IMR-90 (cell line): ENCODE measurements at regions not wholly inside any gene's neighbourhood (a gene's known extent, or its start where the extent isn't known, plus 50 kb on each side); places are given as distances from the start of the nearest gene placed in this dataset.
"Not testable (repeated sequence)": the region's sequence is repeated elsewhere in the genome, so short reads cannot be mapped to it uniquely, and the experiment has no call there.

Experiments used
- ATAC-seq: fragments of 200-7000 bp; cut with Tn5 transposase; 2 replicates; pipeline ENCODE4 v1.9.1; 2020; ENCODE audit warnings: low read depth, mild to moderate bottlenecking, moderate library complexity
- BruUV-seq: library from RNA; stranded (reverse); fragments of 400-500 nt; replicated peaks from 2 replicates; lab custom pipeline; 2021; lab: Mats Ljungman, UMichigan
- CTCF ChIA-PET: fragments of 300-600 bp; formaldehyde crosslinking; extraction: SDS; loops from one replicate; lab custom pipeline; 2021; ENCODE audit warnings: antibody characterized with exemption; lab: Yijun Ruan, JAX
- POLR2A ChIA-PET: fragments of 300-600 bp; sonication (Branson Sonifier 250); formaldehyde crosslinking; loops from one replicate; lab custom pipeline; 2022; ENCODE audit warnings: antibody characterized with exemption; ENCODE audit not compliant: unreplicated experiment; lab: Charles Lee
- DNase-seq: peaks from one replicate; pipeline ENCODE4 v3.0.0; 2013
- H2AFZ ChIP-seq: replicated peaks from 2 replicates; pipeline ENCODE3; 2013; ENCODE audit warnings: low read length, mild to moderate bottlenecking; ENCODE audit not compliant: poor library complexity
- H2AK5ac ChIP-seq: 2 replicates; pipeline ENCODE4 v1.6.1; 2013; ENCODE audit warnings: low read depth, low read length, inconsistent platforms
- H2AK9ac ChIP-seq: replicated peaks from 2 replicates; pipeline ENCODE3; 2013; ENCODE audit warnings: mild to moderate bottlenecking, low read depth, low read length, moderate library complexity; ENCODE audit not compliant: poor library complexity
- H2BK120ac ChIP-seq: 2 replicates; pipeline ENCODE4 v1.6.1; 2013; ENCODE audit warnings: low read depth, low read length, inconsistent platforms
- H2BK15ac ChIP-seq: 3 replicates; pipeline ENCODE4 v1.6.1; 2013; ENCODE audit warnings: low read depth, low read length, inconsistent platforms
- H2BK20ac ChIP-seq: 2 replicates; pipeline ENCODE4 v1.6.1; 2013; ENCODE audit warnings: low read depth, mild to moderate bottlenecking, inconsistent platforms, low read length, moderate library complexity
- H2BK5ac ChIP-seq: 2 replicates; pipeline ENCODE4 v1.6.1; 2013; ENCODE audit warnings: mild to moderate bottlenecking, low read depth, low read length, inconsistent platforms; ENCODE audit not compliant: poor library complexity, severe bottlenecking
- H3K14ac ChIP-seq: replicated peaks from 2 replicates; pipeline ENCODE4 v1.6.1; 2013; ENCODE audit warnings: low read depth, low read length, inconsistent platforms
- H3K18ac ChIP-seq: 2 replicates; pipeline ENCODE4 v1.6.1; 2013; ENCODE audit warnings: low read depth, low read length, control low read depth
- H3K23ac ChIP-seq: 2 replicates; pipeline ENCODE4 v1.6.1; 2013; ENCODE audit warnings: low read depth, low read length, inconsistent platforms
- H3K27ac ChIP-seq: 2 replicates; pipeline ENCODE4 v1.5.1; 2013; ENCODE audit warnings: mild to moderate bottlenecking, control low read depth, low read length; ENCODE audit not compliant: insufficient read depth
- H3K27me3 ChIP-seq: 2 replicates; pipeline ENCODE4 v1.6.1; 2013; ENCODE audit warnings: low read length; ENCODE audit not compliant: control insufficient read depth, insufficient read depth
- H3K36me3 ChIP-seq: 2 replicates; pipeline ENCODE4 v1.6.1; 2013; ENCODE audit warnings: low read length, mixed read lengths; ENCODE audit not compliant: control insufficient read depth, insufficient read depth
- H3K4ac ChIP-seq: 2 replicates; pipeline ENCODE4 v1.6.1; 2013; ENCODE audit warnings: low read depth, low read length, inconsistent platforms
- H3K4me1 ChIP-seq: 2 replicates; pipeline ENCODE4 v1.6.1; 2013; ENCODE audit warnings: low read length, mixed read lengths; ENCODE audit not compliant: control insufficient read depth, insufficient read depth
- H3K4me2 ChIP-seq: 2 replicates; pipeline ENCODE4 v1.6.1; 2013; ENCODE audit warnings: low read depth, mild to moderate bottlenecking, control low read depth, low read length, moderate library complexity
- H3K4me3 ChIP-seq: 2 replicates; pipeline ENCODE4 v1.5.1; 2013; ENCODE audit warnings: low read depth, mild to moderate bottlenecking, control low read depth, low read length, moderate library complexity; ENCODE audit not compliant: insufficient read depth
- H3K56ac ChIP-seq: 2 replicates; pipeline ENCODE4 v1.6.1; 2013; ENCODE audit warnings: low read length, inconsistent platforms; ENCODE audit not compliant: insufficient read depth; ENCODE audit errors: extremely low read depth
- H3K79me1 ChIP-seq, 2 experiments: 2 replicates each; pipeline ENCODE4 v1.6.1; 2013; ENCODE audit warnings: low read length in 2 of 2, inconsistent platforms in 1 of 2, low read depth in 1 of 2
- H3K9ac ChIP-seq: 2 replicates; pipeline ENCODE4 v1.6.1; 2013; ENCODE audit warnings: low read depth, low read length, control low read depth
- H3K9me1 ChIP-seq: 2 replicates; pipeline ENCODE4 v1.6.1; 2013; ENCODE audit warnings: low read length, inconsistent platforms; ENCODE audit not compliant: insufficient read depth
- H3K9me3 ChIP-seq: 2 replicates; pipeline ENCODE4 v1.6.1; 2013; ENCODE audit warnings: low read length; ENCODE audit not compliant: control insufficient read depth, insufficient read depth
- H4K20me1 ChIP-seq: 2 replicates; pipeline ENCODE4 v1.6.1; 2013; ENCODE audit warnings: low read length, inconsistent platforms; ENCODE audit not compliant: insufficient read depth
- H4K5ac ChIP-seq: 2 replicates; pipeline ENCODE4 v1.6.1; 2013; ENCODE audit warnings: mild to moderate bottlenecking, low read depth, low read length, control low read depth
- H4K8ac ChIP-seq, 2 experiments: 2 replicates each; pipeline ENCODE4 v1.6.1; 2013; ENCODE audit warnings: low read depth in 2 of 2, low read length in 2 of 2, control low read depth in 1 of 2, inconsistent platforms in 1 of 2
- H4K91ac ChIP-seq: 2 replicates; pipeline ENCODE4 v1.6.1; 2013; ENCODE audit warnings: low read depth, low read length, inconsistent platforms; ENCODE audit not compliant: insufficient read depth
- WGBS, 2 experiments: methylation state at CpG; one replicate each; pipeline versions ENCODE4 v1.1.5 to v1.1.7; 2013; ENCODE audit warnings: missing lambda C conversion rate in 2 of 2; ENCODE audit not compliant: insufficient read length in 1 of 2; ENCODE audit errors: extremely low coverage in 2 of 2; 5-methylcytosine and 5-hydroxymethylcytosine counted together
- dilution Hi-C: fragments of 300-500 bp; cut with HindIII; formaldehyde crosslinking; loops from one replicate; pipeline ENCODE4 v1.14.3; 2018; ENCODE audit warnings: low sequenced_read_pairs; ENCODE audit not compliant: unreplicated experiment
- in situ Hi-C: fragments of 300-500 bp; cut with MboI; formaldehyde crosslinking; loops from 3 replicates; pipeline ENCODE4 v1.14.3; 2019; ENCODE audit warnings: low sequenced_read_pairs, inconsistent platforms, mixed read lengths
- intact Hi-C: fragments of 100-400 bp; cut with micrococcal nuclease; formaldehyde crosslinking; loops from 2 replicates; pipeline ENCODE4 v1.10.0; 2022
- TF ChIP-seq, protein P1 (sequence below): conservative IDR thresholded peaks from 2 replicates; pipeline ENCODE4 v1.5.1; 2012; ENCODE audit warnings: mild to moderate bottlenecking, low read depth, low read length, improper control_type of control experiment

DNA sequence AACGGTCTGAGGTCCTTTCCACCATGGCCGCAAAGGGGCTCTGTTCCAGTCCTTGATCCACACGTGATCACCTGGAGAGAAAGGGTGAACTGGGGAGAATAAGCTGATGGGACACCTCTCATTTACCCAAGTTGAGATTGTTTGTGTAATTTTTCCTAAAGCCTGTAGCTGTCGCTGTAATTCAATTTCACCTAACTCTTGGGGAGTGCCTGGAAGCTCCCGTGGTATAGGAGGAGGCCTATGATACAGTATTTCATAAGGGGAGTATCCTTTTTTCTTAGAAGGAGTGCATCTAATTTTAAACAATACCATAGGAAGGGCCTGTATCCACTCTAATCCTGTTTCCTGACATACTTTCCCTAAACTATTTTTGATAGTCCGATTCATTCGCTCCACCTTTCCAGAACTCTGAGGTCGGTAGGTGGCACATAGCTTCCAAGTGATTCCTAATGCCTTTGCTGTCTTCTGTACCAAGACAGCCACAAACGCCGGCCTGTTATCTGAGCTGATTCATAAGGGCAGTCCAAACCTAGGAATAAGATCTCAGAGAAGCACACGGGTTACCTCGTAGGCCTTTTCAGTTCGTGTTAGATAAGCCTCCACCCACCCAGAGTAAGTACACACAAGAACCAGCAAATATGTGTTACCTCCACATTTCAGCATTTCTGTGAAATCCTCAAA is 78.9 kb upstream of the VEPH1 start:
- CTCF ChIA-PET = interaction anchor here (0.6 kb wide), 1 partner anchor 1770 kb away, joined by 3 read pairs; no protein-coding TSS in a partner anchor
- H2AK9ac ChIP-seq, H3K18ac ChIP-seq, BruUV-seq, H3K14ac ChIP-seq, H3K79me1 ChIP-seq, H3K56ac ChIP-seq, in situ Hi-C loops, dilution Hi-C loops, H4K8ac ChIP-seq, intact Hi-C loops, H2BK120ac ChIP-seq, H3K4me2 ChIP-seq, POLR2A ChIA-PET, H2BK5ac ChIP-seq, H3K4me1 ChIP-seq, H2BK15ac ChIP-seq, H2BK20ac ChIP-seq, H3K9me3 ChIP-seq, H2AK5ac ChIP-seq, H4K91ac ChIP-seq, H3K4me3 ChIP-seq, H3K27ac ChIP-seq, H2AFZ ChIP-seq, H3K9ac ChIP-seq, H4K5ac ChIP-seq, H3K27me3 ChIP-seq, H3K36me3 ChIP-seq, H3K9me1 ChIP-seq, H3K4ac ChIP-seq, H3K23ac ChIP-seq, H4K20me1 ChIP-seq, ATAC-seq: not testable (repeated sequence)
- WGBS, 2 experiments = no CpG with 5 or more reads among the region's 13 CpGs
- TF ChIP-seq, protein P1, sequence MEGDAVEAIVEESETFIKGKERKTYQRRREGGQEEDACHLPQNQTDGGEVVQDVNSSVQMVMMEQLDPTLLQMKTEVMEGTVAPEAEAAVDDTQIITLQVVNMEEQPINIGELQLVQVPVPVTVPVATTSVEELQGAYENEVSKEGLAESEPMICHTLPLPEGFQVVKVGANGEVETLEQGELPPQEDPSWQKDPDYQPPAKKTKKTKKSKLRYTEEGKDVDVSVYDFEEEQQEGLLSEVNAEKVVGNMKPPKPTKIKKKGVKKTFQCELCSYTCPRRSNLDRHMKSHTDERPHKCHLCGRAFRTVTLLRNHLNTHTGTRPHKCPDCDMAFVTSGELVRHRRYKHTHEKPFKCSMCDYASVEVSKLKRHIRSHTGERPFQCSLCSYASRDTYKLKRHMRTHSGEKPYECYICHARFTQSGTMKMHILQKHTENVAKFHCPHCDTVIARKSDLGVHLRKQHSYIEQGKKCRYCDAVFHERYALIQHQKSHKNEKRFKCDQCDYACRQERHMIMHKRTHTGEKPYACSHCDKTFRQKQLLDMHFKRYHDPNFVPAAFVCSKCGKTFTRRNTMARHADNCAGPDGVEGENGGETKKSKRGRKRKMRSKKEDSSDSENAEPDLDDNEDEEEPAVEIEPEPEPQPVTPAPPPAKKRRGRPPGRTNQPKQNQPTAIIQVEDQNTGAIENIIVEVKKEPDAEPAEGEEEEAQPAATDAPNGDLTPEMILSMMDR = 0 out of 2 replicates have a peak, but pooled peaks have one; percentile 19
- peak; percentile 15 for DNase-seq
